ENCODE measurements at regions not wholly inside any gene's neighbourhood (a gene's known extent, or its start where the extent isn't known, plus 50 kb on each side); places are given as distances from the start of the nearest gene placed in this dataset.
"Not testable (repeated sequence)": the region's sequence is repeated elsewhere in the genome, so short reads cannot be mapped to it uniquely, and the experiment has no call there.

GRCh38 chr5:131001507-131001906 lies 163.5 kb downstream of the HINT1 start:
- no peak for DNase-seq

DNA sequence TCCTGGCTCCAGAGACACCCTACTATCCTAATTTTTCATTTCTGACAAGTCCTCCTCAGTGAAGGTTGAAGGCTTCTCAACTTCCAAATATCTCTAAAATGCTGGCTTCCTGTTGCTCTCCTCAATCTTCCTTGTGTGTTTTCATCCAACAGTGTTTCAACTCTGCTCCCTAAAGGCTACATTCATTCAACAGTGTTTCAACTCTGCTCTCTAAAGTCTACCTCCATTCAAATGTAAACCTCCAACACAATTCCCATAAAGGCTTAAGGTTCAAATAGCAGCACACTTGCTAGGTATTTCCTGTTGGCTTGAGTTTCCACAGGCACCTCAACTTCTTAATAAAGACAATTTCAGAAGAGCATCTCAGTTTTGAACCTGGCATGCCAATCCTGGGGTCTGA lies 164.8 kb downstream of the HINT1 start:
- no peak for DNase-seq

DNA sequence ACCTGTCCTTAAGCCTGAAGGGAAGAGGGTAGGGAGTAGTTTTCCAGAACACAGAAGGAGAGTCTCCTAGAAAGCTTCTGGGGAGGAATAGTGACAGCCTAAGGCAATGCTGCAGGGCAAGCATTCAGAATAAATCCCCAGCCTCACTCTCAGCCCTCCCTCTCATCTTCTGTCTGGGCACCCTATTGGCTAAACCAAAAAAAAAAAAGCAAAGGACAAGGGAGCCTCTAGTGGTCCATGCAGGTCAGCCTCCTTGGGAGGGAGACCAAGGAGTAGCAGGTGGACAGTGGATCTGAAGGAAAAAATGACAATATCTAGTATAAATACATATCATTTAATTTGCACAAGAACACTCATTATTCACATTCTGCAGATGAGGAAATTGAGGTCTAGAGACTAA lies 168.3 kb downstream of the HINT1 start:
- DNase-seq, result not testable (repeated sequence)

- no peak for DNase-seq
These were observed 169.2 kb downstream of the HINT1 start for GRCh38 chr5:130995851-130996250.

GRCh38 chr5:130995254-130995515 lies 169.9 kb downstream of the HINT1 start:
- no peak for DNase-seq

DNA sequence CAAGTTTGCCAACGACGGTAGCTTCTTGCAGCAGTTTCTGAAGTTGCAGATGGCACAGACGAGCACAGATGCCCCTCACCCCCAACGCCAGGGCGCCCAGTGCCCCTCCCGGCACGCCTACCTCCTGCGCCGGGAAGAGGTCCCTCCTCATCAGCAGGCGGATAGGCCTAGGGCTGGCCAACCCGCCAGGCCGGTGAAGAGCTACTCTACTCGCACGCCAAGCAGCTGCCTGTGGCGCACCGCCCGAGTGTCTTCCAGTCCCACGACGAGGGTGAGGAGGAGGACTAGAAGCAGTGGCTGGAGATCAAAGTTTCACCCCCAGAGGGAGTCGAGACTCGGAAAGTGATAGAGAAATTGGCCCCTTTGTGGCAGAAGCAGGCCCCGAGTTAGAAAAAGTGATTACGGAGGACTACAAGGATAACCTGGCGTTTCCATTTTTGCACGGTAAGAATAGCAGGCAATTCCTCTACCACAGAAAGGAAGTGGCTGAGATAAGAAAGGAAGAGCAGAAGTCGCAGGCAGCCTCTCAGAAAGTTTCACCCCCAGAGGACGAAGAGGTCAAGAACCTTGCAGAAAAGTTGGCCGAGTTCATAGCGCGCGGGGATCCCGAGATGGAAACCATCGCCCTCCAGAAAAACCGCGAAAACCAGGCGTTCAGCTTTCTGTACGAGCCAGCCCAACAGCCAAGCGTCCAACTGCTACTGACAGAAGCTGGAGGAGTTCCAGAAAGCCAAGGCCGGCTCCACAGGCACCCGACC lies 170.4 kb downstream of the HINT1 start:
- DNase-seq, result no peak

DNA sequence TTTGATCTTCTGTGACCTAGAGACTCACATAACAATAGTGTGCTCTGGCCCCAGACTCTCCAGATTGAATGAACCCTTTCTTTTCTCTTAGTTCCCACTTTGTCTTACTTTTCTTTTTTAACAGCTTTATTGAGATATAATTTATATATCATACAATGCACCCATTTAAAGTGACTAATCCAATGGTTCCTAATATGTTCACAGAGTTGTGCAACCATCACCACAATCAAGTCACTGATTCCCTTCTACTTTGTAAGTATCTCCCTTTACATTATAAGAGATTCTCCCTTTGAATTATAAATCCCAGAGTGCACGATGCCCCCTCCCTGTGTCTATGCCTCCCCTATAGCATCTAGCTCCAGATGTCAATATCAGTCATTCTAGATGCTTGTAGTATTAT lies 172.4 kb downstream of the HINT1 start:
- no peak for DNase-seq

GRCh38 chr5:130992095-130992494 lies 173.0 kb downstream of the HINT1 start:
- DNase-seq, result no peak

DNA sequence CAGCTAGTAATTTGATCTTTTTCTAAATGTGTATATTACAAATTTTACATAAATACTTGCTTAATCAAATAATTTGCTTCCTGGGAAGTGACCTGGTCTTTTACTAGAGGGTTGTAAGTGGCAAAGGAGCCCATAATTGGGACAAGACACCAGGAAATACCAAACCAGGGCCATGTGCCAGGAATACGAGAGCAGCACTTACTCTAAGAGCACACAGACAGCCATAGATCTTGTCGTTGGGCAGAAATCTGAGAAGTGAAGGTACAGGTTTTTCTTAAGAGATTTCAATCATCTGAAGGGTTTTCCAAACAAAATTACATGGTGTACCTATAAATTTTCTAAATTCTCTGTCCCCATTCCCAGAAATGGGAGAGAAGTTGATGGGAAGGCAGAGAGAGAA lies 179.3 kb downstream of the HINT1 start:
- DNase-seq, result no peak

GRCh38 chr5:130981663-130982062 lies 183.4 kb downstream of the HINT1 start:
- no peak for DNase-seq

GRCh38 chr5:130978475-130978874 lies 186.6 kb downstream of the HINT1 start:
- no peak for DNase-seq

GRCh38 chr5:130976493-130976892 lies 188.6 kb downstream of the HINT1 start:
- no peak for DNase-seq

DNA sequence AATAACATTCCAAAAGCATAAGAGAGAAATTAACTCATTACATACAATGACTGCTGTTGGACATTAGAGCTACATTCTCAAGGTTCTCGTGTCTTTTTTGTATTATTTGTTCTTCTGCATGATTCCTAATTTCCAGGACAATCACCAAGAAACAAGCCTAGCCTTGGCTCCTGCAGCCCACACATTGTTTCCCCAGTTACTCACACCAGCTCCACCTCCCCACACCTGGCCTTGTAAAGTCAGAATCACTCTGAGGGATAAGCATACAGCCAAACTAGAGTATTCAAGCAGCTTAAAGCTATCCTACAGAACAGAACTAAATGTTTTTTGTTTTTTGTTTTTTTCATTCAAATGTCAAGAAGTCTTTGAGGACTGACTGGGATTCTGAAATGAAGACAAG lies 189.2 kb downstream of the HINT1 start:
- DNase-seq, result no peak

GRCh38 chr5:130975299-130975698 lies 189.8 kb downstream of the HINT1 start:
- no peak for DNase-seq

- no peak for DNase-seq
These were observed 190.9 kb downstream of the HINT1 start for GRCh38 chr5:130974021-130974683.

- DNase-seq, result no peak
These were observed 198.0 kb downstream of the HINT1 start for GRCh38 chr5:130966990-130967525.

DNA sequence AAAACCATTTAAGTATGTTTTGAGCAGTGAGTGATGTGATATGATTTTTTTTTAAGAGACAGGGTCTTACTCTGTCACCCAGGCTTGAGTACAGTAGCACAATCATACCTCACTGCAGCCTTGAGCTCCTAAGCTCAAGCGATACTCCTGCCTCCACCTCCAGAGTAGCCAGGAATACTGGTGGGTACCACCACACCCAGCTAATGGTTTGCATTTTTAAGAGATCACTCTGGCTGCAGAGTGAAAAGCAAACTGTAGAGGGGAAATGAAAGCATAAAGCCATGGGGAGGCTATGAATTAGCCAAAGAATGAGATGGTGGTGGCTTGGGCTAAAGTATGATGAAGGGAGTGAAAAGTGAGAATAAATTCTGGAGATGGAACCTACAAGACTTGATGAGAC lies 199.1 kb downstream of the HINT1 start:
- DNase-seq, result no peak

DNA sequence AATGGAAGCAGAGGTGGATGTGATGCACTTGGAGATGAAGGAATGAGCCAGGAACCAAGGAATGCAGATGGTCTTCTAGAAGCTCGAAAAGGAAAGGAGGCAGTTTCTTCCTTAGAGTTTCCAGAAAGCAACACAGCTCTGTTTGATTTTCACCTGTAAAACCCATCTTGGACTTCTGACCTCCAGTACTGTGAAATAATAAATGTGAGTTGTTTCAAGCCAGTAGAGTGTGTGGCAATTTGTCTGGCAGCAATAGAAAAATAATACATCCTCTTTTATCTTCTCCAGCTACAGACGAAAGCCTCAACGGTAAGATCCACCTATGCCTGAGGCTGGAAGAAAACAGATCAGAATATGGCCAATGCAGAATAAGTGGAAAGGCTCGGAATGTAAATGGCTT lies 199.7 kb downstream of the HINT1 start:
- no peak for DNase-seq

- no peak for DNase-seq
These were observed 200.5 kb downstream of the HINT1 start for GRCh38 chr5:130964231-130965202.

DNA sequence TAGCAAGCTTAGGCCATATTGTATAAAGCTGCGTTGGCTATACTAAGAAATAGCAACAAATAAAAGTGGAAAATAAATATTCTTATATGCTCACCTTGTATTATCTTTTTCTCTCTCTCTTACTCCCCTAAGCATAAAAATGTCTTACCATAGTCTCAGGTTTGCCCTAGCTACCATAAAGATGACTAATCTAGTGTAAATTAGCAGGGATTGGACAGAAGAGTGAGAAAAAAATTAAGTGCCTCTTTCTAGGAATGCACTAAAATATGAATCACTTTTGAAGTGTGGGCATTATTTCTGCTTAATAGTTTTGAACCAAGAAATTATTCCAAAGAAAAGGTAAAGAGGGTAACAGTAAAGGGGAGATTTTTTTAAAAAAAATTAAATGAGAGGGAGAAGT lies 201.3 kb downstream of the HINT1 start:
- no peak for DNase-seq

GRCh38 chr5:130957151-130957550 lies 207.9 kb downstream of the HINT1 start:
- DNase-seq, result no peak

- no peak for DNase-seq
These were observed 210.0 kb downstream of the HINT1 start for GRCh38 chr5:130955041-130955440.

- no peak for DNase-seq
These were observed 210.7 kb downstream of the HINT1 start for GRCh38 chr5:130954336-130954735.

GRCh38 chr5:130939059-130939458 lies 226.0 kb downstream of the HINT1 start:
- no peak for DNase-seq

Measured in NCI-H526 treated with DMSO at 0.1 percent for 48 hours (cell line).